ENCODE measurements at regions not wholly inside any gene's neighbourhood (a gene's known extent, or its start where the extent isn't known, plus 50 kb on each side); places are given as distances from the start of the nearest gene placed in this dataset.

GRCh38 chr10:57964351-57964750, 303.3 kb downstream of the IPMK start:
- no TSS peak for BruUV-seq (replicated peaks)
- in situ Hi-C loops (cut with HindIII; ENCODE audit: low pct_unique_long_range_greater_than_20kb, low sequenced_read_pairs) = no loop called here
- no peak for DNase-seq (ENCODE audit: low read depth, low spot score)

DNA sequence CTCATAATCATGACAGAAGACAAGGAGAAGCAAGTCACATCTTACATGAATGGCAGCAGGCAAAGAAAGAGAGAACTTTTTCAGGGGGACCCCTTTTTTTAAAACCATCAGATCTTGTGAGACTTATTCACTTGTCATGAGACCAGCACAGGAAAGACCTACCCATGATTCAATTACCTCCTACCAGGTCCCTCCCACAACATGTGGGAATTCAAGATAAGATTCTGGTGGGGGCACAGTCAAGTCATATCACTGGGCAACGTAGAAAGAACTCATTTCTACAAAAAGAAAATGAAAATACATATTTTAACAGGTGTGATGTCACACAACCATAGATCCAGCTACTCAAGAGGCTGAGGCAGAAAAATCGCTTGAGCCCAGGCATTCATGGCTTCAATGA, 304.1 kb downstream of the IPMK start:
- Histone ChIP-seq H3K4me3 (ENCODE audit: low read depth in 2 of 2, low read length in 2 of 2) (no peak overlapping the region), H3K36me3 (ENCODE audit: control insufficient read depth, insufficient read depth, low read length) (no peaks in the 10 kb centered on the region), H3K4me1 (ENCODE audit: control insufficient read depth, insufficient read depth, low read length) (no peaks in the 10 kb centered on the region), H3K27ac (ENCODE audit: low read length) (no peak overlapping the region), H3K9me3 (ENCODE audit: control insufficient read depth, insufficient read depth, low read depth, low read length) (no peaks in the 10 kb centered on the region), H3K27me3 (ENCODE audit: control insufficient read depth, insufficient read depth, low read length) (no peaks in the 10 kb centered on the region)
- DNase-seq (ENCODE audit: low read depth, low spot score) (no peak), ATAC-seq (no peak)
- no TSS peak for BruUV-seq (replicated peaks)
- TF ChIP-seq, protein P1, sequence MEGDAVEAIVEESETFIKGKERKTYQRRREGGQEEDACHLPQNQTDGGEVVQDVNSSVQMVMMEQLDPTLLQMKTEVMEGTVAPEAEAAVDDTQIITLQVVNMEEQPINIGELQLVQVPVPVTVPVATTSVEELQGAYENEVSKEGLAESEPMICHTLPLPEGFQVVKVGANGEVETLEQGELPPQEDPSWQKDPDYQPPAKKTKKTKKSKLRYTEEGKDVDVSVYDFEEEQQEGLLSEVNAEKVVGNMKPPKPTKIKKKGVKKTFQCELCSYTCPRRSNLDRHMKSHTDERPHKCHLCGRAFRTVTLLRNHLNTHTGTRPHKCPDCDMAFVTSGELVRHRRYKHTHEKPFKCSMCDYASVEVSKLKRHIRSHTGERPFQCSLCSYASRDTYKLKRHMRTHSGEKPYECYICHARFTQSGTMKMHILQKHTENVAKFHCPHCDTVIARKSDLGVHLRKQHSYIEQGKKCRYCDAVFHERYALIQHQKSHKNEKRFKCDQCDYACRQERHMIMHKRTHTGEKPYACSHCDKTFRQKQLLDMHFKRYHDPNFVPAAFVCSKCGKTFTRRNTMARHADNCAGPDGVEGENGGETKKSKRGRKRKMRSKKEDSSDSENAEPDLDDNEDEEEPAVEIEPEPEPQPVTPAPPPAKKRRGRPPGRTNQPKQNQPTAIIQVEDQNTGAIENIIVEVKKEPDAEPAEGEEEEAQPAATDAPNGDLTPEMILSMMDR (IDR thresholded peaks at IDR 0.05) = no peak
- TF ChIP-seq POLR2AphosphoS5 (IDR thresholded peaks at IDR 0.05; ENCODE audit: low read depth, low read length) = no peak
- TF ChIP-seq REST (IDR thresholded peaks at IDR 0.05; ENCODE audit: insufficient read depth in 1 of 2, low read depth in 2 of 2, low read length in 1 of 2) = no peak
- no peak for TF ChIP-seq TCF7L2 (IDR thresholded peaks at IDR 0.05; ENCODE audit: low read depth, low read length)
- TF ChIP-seq SIN3A (IDR thresholded peaks at IDR 0.05; ENCODE audit: borderline replicate concordance, insufficient read depth, low read depth, low read length) = no peak
- intact Hi-C loops (cut with micrococcal nuclease; ENCODE audit: unreplicated experiment) = no loop called here
- POLR2A ChIA-PET = no interaction called here
- CTCF ChIA-PET = no interaction called here
- in situ Hi-C loops (cut with HindIII; ENCODE audit: low pct_unique_long_range_greater_than_20kb, low sequenced_read_pairs) = no loop called here

More at GRCh38 chr10:57964351-57964750, 303.3 kb downstream of the IPMK start:
- H3K9me3 ChIP-seq (ENCODE audit: control insufficient read depth, insufficient read depth, low read depth, low read length) = no peaks in the 10 kb centered on the region
- no peak for ATAC-seq
- no peak for TF ChIP-seq SIN3A (IDR thresholded peaks at IDR 0.05; ENCODE audit: borderline replicate concordance, insufficient read depth, low read depth, low read length)
- TF ChIP-seq TCF7L2 (IDR thresholded peaks at IDR 0.05; ENCODE audit: low read depth, low read length) = no peak
- no peak for TF ChIP-seq REST (IDR thresholded peaks at IDR 0.05; ENCODE audit: insufficient read depth in 1 of 2, low read depth in 2 of 2, low read length in 1 of 2)
- TF ChIP-seq POLR2AphosphoS5 (IDR thresholded peaks at IDR 0.05; ENCODE audit: low read depth, low read length) = no peak
- TF ChIP-seq, protein P1 (IDR thresholded peaks at IDR 0.05) = no peak
- no peaks in the 10 kb centered on the region for H3K27me3 ChIP-seq (ENCODE audit: control insufficient read depth, insufficient read depth, low read length)
- ChIA-PET CTCF (no interaction called here), POLR2A (interaction anchor here (0.7 kb wide), 1 partner anchor 153 kb away, joined by 3 read pairs; no protein-coding TSS in a partner anchor)
- no peaks in the 10 kb centered on the region for H3K36me3 ChIP-seq (ENCODE audit: control insufficient read depth, insufficient read depth, low read length)
- no peaks in the 10 kb centered on the region for H3K4me1 ChIP-seq (ENCODE audit: control insufficient read depth, insufficient read depth, low read length)
- intact Hi-C loops (cut with micrococcal nuclease; ENCODE audit: unreplicated experiment) = no loop called here
- no peak overlapping the region for H3K4me3 ChIP-seq (ENCODE audit: low read depth in 2 of 2, low read length in 2 of 2)
- H3K27ac ChIP-seq (ENCODE audit: low read length) = no peak overlapping the region

Data from Panc1 (cell line).